ENCODE measurements at regions not wholly inside any gene's neighbourhood (a gene's known extent, or its start where the extent isn't known, plus 50 kb on each side); places are given as distances from the start of the nearest gene placed in this dataset.

DNA sequence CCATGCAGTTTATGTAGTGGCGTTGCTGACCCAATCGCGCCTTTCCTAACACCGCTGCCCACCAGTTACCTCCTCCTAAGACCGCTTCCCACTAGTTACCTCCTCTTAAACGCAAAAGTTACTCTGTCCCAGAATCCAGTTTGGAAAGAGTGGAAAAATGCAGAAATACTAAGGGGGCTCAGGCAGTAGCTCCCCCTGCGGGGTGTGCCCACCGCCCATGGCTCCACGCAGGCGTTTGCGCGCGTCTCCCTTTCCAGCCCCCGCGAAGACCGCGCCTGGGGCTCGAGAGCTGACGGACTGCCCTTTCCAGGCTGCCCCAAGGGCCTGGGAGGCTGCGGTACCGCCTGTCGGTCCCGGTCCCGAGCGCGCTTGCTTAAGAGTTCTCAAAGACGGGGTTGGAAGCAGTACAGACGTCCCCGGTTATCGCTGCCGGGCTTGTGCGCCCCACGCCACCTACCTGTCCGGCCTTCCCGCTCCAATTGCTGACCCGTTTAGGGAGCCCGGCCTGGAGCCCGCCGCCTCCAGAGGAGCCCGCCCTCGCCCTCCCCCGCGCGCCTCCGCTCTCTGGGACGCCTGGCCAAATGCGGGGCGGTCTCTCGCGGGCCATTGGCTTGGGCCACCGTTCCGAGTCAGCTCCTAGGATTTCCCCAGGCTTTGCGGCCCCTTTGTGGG lies 414.1 kb upstream of the ESRRG start (continued):
- TF ChIP-seq E2F3 (CRISPR knock-in tag; IDR thresholded peaks at IDR 0.05) = no peak
- TF ChIP-seq SRSF3 (IDR thresholded peaks at IDR 0.05; ENCODE audit: insufficient read depth, low read length) = no peak
- TF ChIP-seq ETV5 (CRISPR knock-in tag; IDR thresholded peaks at IDR 0.05; ENCODE audit: low read depth) = no peak

DNA sequence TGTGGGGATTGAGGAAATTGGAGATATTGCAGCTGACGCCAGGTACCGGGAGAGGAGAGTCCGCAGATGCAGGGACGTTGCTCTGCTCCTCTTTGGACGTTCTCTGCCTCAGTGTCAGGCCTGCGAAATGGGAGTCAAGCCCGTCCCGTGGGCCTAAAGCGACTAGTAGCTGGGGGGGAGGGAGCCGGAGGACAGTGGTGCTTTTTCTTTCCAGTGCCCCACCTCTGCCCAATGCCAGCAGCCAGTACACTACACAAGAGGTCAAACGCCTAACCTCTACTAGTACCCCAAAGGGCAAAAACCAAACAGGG lies 413.6 kb upstream of the ESRRG start:
- no peak for ATAC-seq
- TF ChIP-seq CC2D1A (IDR thresholded peaks at IDR 0.05) (no peak), ZNF197 (CRISPR knock-in tag; IDR thresholded peaks at IDR 0.05; ENCODE audit: low read depth) (no peak), HNRNPL (IDR thresholded peaks at IDR 0.05; ENCODE audit: low read depth, low read length) (no peak), MTF1 (CRISPR knock-in tag; IDR thresholded peaks at IDR 0.05; ENCODE audit: borderline replicate concordance) (no peak), MYNN (IDR thresholded peaks at IDR 0.05) (no peak), MYNN (CRISPR knock-in tag; IDR thresholded peaks at IDR 0.05) (no peak), YY1 (IDR thresholded peaks at IDR 0.05; ENCODE audit: borderline replicate concordance in 1 of 3, control insufficient read depth in 1 of 3, extremely low read depth in 1 of 3, insufficient read depth in 3 of 3, insufficient read length in 1 of 3, insufficient replicate concordance in 2 of 3, low read depth in 1 of 3, low read length in 2 of 3) (no peak), TOE1 (IDR thresholded peaks at IDR 0.05; ENCODE audit: borderline replicate concordance) (no peak), TOE1 (CRISPR knock-in tag; IDR thresholded peaks at IDR 0.05; ENCODE audit: borderline replicate concordance, low read depth) (no peak)
- TF ChIP-seq, protein P1, sequence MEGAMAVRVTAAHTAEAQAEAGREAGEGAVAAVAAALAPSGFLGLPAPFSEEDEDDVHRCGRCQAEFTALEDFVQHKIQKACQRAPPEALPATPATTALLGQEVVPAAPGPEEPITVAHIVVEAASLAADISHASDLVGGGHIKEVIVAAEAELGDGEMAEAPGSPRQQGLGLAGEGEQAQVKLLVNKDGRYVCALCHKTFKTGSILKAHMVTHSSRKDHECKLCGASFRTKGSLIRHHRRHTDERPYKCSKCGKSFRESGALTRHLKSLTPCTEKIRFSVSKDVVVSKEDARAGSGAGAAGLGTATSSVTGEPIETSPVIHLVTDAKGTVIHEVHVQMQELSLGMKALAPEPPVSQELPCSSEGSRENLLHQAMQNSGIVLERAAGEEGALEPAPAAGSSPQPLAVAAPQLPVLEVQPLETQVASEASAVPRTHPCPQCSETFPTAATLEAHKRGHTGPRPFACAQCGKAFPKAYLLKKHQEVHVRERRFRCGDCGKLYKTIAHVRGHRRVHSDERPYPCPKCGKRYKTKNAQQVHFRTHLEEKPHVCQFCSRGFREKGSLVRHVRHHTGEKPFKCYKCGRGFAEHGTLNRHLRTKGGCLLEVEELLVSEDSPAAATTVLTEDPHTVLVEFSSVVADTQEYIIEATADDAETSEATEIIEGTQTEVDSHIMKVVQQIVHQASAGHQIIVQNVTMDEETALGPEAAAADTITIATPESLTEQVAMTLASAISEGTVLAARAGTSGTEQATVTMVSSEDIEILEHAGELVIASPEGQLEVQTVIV (CRISPR knock-in tag; IDR thresholded peaks at IDR 0.05; ENCODE audit: borderline replicate concordance) = no peak
- TF ChIP-seq, protein P2, sequence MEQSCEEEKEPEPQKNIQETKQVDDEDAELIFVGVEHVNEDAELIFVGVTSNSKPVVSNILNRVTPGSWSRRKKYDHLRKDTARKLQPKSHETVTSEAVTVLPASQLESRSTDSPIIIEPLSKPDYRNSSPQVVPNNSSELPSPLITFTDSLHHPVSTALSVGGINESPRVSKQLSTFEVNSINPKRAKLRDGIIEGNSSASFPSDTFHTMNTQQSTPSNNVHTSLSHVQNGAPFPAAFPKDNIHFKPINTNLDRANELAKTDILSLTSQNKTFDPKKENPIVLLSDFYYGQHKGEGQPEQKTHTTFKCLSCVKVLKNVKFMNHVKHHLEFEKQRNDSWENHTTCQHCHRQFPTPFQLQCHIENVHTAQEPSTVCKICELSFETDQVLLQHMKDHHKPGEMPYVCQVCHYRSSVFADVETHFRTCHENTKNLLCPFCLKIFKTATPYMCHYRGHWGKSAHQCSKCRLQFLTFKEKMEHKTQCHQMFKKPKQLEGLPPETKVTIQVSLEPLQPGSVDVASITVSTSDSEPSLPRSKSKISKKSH (CRISPR knock-in tag; IDR thresholded peaks at IDR 0.05) = no peak

More for the DNA sequence above, 413.6 kb upstream of the ESRRG start:
- H3K27ac ChIP-seq (ENCODE audit: extremely low read depth, low read depth, low read length) = no peak overlapping the region
- H3K4me1 ChIP-seq (replicated peaks in 1 of 2; ENCODE audit: control insufficient read depth in 2 of 2, insufficient read depth in 2 of 2, low read length in 2 of 2) = no peaks in the 10 kb centered on the region
- intact Hi-C loops (cut with micrococcal nuclease) = no loop called here
- H3K9me3 ChIP-seq (replicated peaks; ENCODE audit: control insufficient read depth, insufficient read depth, low read depth, low read length) = no peaks in the 10 kb centered on the region
- no peak for DNase-seq (ENCODE audit: extremely low read depth in 1 of 4, low spot score in 3 of 4)
- H3K4me2 ChIP-seq (ENCODE audit: insufficient read depth, low read length) = no peak overlapping the region
- H3K9me1 ChIP-seq (ENCODE audit: control insufficient read depth, insufficient read depth, low read length) = no peaks in the 10 kb centered on the region
- no peak overlapping the region for H3K9ac ChIP-seq (ENCODE audit: insufficient read depth in 1 of 2, low read depth in 2 of 2, low read length in 2 of 2)
- no peaks in the 10 kb centered on the region for H4K20me1 ChIP-seq (replicated peaks; ENCODE audit: control insufficient read depth, insufficient read depth, low read length)
- ChIA-PET POLR2A (no interaction called here), CTCF (ENCODE audit: low intra/inter-chr PET ratio) (no interaction called here)
- FAIRE-seq = no peak
- WGBS (ENCODE audit: insufficient coverage, low coverage, missing lambda C conversion rate) = 3% methylated on average over 10 of the region's 11 CpGs
- no peaks in the 10 kb centered on the region for H3K36me3 ChIP-seq (ENCODE audit: control insufficient read depth, insufficient read depth, low read length)
- no peaks in the 10 kb centered on the region for H3K79me2 ChIP-seq (ENCODE audit: control insufficient read depth, insufficient read depth, low read length)
- H3K4me3 ChIP-seq = no peak overlapping the region
- in situ Hi-C loops (cut with MboI) = no loop called here
- no peak overlapping the region for H2AFZ ChIP-seq (ENCODE audit: low read depth, low read length)
- H3K27me3 ChIP-seq (ENCODE audit: control insufficient read depth in 2 of 2, insufficient read depth in 2 of 2, low read length in 2 of 2) = no peaks in the 10 kb centered on the region; a peak in 1 of 5 replicates
- no TSS peak for BruUV-seq (replicated peaks)
